AG04450 (cell line): ENCODE measurements at regions not wholly inside any gene's neighbourhood (a gene's known extent, or its start where the extent isn't known, plus 50 kb on each side); places are given as distances from the start of the nearest gene placed in this dataset.
"Not testable (repeated sequence)": the region's sequence is repeated elsewhere in the genome, so short reads cannot be mapped to it uniquely, and the experiment has no call there.

Experiments used
- CTCF ChIA-PET: fragments of 300-600, 350-600 bp; formaldehyde crosslinking; extraction: SDS; loops from one replicate; lab custom pipeline; 2022; ENCODE audit warnings: antibody characterized with exemption, inconsistent platforms; lab: Charles Lee
- POLR2A ChIA-PET: fragments of 350-600 bp; formaldehyde crosslinking; extraction: SDS; loops from one replicate; lab custom pipeline; 2021; ENCODE audit warnings: antibody characterized with exemption, inconsistent platforms; lab: Yijun Ruan, JAX
- DNase-seq: peaks from one replicate; pipeline ENCODE4 v3.0.0-alpha.2; 2011; ENCODE audit warnings: low read depth, low spot score
- H3K27ac ChIP-seq: one replicate; pipeline ENCODE4 v1.5.1; 2012; ENCODE audit warnings: low read depth, low read length, control low read depth
- H3K27me3 ChIP-seq: one replicate; pipeline ENCODE4 v1.6.0; 2012; ENCODE audit warnings: low read length; ENCODE audit not compliant: control insufficient read depth, insufficient read depth
- H3K4me3 ChIP-seq: 2 replicates; pipeline ENCODE4 v1.5.1; 2011; ENCODE audit warnings: mild to moderate bottlenecking, low read depth, low read length, control low read depth
- H3K9me3 ChIP-seq: 2 replicates; pipeline ENCODE4 v1.5.1; 2012; ENCODE audit warnings: low read length; ENCODE audit not compliant: control insufficient read depth, insufficient read depth
- TF ChIP-seq, protein P1 (sequence below): IDR thresholded peaks from 2 replicates; pipeline ENCODE4 v1.5.1; 2011; ENCODE audit warnings: low read depth, low read length, control low read depth, inconsistent platforms

DNA sequence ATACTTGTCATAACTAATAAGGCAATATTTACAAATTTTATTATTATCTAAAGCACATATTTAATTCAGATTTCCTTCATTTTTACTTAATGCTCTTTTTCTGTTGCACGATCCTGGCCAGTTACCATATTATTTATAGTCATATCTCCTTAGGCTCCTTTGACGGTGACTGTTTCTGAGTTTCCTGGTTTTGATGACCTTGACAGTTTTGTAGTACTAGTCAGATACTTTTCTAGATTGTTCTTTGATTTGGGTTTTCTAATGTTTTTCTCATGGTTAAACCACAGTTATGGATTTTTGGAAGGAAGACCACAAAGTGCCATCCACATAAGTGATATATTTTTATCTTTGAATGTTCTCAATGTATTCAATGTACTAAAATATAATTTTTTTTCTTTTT lies 171.0 kb upstream of the NANOGP8 start:
- CTCF ChIA-PET = no interaction called here
- Histone ChIP-seq H3K9me3 (no peaks in the 10 kb centered on the region), H3K4me3 (no peak overlapping the region), H3K27ac (no peak overlapping the region), H3K27me3 (no peaks in the 10 kb centered on the region)
- no peak for DNase-seq
- POLR2A ChIA-PET = no interaction called here
- TF ChIP-seq, protein P1, sequence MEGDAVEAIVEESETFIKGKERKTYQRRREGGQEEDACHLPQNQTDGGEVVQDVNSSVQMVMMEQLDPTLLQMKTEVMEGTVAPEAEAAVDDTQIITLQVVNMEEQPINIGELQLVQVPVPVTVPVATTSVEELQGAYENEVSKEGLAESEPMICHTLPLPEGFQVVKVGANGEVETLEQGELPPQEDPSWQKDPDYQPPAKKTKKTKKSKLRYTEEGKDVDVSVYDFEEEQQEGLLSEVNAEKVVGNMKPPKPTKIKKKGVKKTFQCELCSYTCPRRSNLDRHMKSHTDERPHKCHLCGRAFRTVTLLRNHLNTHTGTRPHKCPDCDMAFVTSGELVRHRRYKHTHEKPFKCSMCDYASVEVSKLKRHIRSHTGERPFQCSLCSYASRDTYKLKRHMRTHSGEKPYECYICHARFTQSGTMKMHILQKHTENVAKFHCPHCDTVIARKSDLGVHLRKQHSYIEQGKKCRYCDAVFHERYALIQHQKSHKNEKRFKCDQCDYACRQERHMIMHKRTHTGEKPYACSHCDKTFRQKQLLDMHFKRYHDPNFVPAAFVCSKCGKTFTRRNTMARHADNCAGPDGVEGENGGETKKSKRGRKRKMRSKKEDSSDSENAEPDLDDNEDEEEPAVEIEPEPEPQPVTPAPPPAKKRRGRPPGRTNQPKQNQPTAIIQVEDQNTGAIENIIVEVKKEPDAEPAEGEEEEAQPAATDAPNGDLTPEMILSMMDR = no peak

DNA sequence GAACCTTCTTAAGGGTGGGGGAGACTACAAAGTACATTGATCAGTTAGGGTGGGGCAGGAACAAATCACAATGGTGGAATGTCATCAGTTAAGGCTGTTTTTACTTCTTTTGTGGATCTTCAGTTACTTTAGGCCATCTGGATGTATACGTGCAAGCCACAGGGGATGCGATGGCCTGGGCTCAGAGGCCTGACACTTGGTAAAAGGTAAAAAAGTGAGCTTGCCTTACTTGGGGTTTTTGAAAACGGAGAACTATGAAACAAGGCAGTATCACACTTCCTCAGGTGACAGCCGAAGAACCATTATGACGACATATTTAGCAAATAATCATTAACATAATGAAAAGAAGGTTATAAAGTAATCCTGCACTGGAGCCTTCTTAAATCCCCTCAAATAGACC lies 169.8 kb upstream of the NANOGP8 start:
- H3K27me3 ChIP-seq, POLR2A ChIA-PET, H3K27ac ChIP-seq, DNase-seq, CTCF ChIA-PET, H3K9me3 ChIP-seq, H3K4me3 ChIP-seq: not testable (repeated sequence)

DNA sequence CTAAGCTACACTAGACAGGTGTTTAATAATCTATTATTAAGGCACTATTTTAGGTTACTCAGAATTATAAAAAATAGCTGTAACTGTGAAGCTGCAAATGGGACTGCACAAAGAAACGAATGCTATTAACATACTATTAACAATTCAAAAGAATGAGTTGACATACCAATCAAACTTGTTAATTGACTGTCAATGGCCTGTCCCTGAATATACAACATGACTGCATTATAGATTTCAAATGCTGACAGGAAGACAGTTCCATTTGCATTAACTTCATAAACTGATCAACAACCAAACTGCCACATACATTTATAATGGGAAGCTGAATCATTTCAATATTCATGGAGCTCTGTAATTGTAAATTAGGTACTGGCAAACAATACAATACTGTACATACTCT lies 169.0 kb upstream of the NANOGP8 start:
- Histone ChIP-seq H3K27me3 (no peaks in the 10 kb centered on the region), H3K27ac (no peak overlapping the region)

GRCh38 chr15:35252351-35252865 lies 167.3 kb upstream of the NANOGP8 start:
- H3K27ac ChIP-seq = no peak overlapping the region
- TF ChIP-seq, protein P1 = no peak
- H3K27me3 ChIP-seq = no peaks in the 10 kb centered on the region
- ChIA-PET CTCF (no interaction called here), POLR2A (no interaction called here)
- no peak overlapping the region for H3K4me3 ChIP-seq
- DNase-seq = no peak
- H3K9me3 ChIP-seq = no peaks in the 10 kb centered on the region

More for the DNA sequence above, 169.0 kb upstream of the NANOGP8 start:
- TF ChIP-seq, protein P1 = no peak
- H3K9me3 ChIP-seq = no peaks in the 10 kb centered on the region
- DNase-seq = no peak
- H3K4me3 ChIP-seq = no peak overlapping the region
- POLR2A ChIA-PET = no interaction called here
- CTCF ChIA-PET = no interaction called here

- Histone ChIP-seq H3K9me3 (no peaks in the 10 kb centered on the region), H3K27me3 (no peaks in the 10 kb centered on the region), H3K27ac (no peak overlapping the region), H3K4me3 (no peak overlapping the region)
- POLR2A ChIA-PET = no interaction called here
- TF ChIP-seq, protein P1 = no peak
- CTCF ChIA-PET = no interaction called here
- DNase-seq = no peak
Observed at GRCh38 chr15:35247150-35247549, 162.1 kb upstream of the NANOGP8 start.

DNA sequence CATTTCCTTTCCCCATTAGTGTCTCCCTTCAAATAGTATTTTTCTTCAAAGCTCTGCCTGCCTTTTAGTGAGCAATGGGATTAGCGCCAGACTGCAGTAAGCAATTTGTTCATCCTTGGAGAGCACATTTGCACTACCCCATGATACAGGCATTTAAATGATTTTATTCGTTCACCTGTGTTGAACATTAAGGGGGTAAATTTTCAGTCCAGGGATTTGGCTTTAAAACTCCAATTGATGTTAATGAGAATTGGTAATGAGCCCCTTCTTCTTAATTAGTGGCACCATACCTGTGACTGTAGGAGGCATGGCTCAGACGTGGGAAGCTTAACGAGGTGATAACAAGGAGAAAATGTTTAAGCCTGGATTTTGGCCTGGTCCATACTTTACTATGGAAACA lies 161.4 kb upstream of the NANOGP8 start:
- Histone ChIP-seq H3K27me3 (no peaks in the 10 kb centered on the region), H3K27ac (no peak overlapping the region), H3K9me3 (no peaks in the 10 kb centered on the region), H3K4me3 (no peak overlapping the region)
- ChIA-PET POLR2A (no interaction called here), CTCF (no interaction called here)
- no peak for DNase-seq
- TF ChIP-seq, protein P1 = no peak

GRCh38 chr15:35245681-35246080 lies 160.6 kb upstream of the NANOGP8 start:
- POLR2A ChIA-PET = interaction anchor here (0.9 kb wide), 1 partner anchor 77 kb away, joined by 14 read pairs; no protein-coding TSS in a partner anchor
- H3K27ac ChIP-seq, H3K9me3 ChIP-seq, H3K4me3 ChIP-seq, H3K27me3 ChIP-seq, CTCF ChIA-PET, DNase-seq: not testable (repeated sequence)
